GM04503 (cell line): ENCODE measurements at regions not wholly inside any gene's neighbourhood (a gene's known extent, or its start where the extent isn't known, plus 50 kb on each side); places are given as distances from the start of the nearest gene placed in this dataset.
A peak's percentile ranks its signal among the peaks of the same experiment; 100 is the strongest.

Experiments used
- DNase-seq: peaks from one replicate; pipeline ENCODE4 v3.0.0-alpha.2; 2012; ENCODE audit warnings: low read depth

- DNase-seq = peak; percentile 45
These were observed 614.8 kb downstream of the ZIC1 start for GRCh38 chr3:148023994-148024393.

DNA sequence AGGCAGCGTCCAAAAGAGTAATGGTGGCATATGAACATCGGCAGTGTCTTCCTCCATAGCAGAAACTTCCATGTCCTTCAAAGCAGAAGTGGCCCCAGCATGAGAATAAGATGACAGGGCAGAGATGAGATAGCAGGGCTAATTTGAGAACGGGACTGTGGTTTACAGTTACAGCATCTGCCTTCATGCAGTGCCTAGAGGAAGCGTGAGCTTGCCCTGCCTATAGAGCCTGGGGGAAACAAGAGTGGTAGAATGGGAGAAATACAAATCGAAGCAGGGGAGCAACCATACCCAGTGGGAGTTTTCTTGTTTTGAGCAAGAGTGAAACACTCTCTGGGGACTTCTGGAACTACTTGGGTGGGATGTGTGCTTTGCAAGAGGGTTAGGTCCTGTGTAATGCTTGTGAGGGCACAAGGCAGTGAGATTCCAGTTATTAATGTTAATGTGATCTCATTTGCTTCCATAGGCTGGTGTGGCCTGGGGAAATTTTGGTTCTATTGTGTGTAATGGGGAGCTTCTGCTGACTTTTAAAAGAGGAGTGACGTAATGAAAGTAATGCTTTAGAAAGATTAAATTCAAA is 616.9 kb downstream of the ZIC1 start:
- DNase-seq = no peak

DNA sequence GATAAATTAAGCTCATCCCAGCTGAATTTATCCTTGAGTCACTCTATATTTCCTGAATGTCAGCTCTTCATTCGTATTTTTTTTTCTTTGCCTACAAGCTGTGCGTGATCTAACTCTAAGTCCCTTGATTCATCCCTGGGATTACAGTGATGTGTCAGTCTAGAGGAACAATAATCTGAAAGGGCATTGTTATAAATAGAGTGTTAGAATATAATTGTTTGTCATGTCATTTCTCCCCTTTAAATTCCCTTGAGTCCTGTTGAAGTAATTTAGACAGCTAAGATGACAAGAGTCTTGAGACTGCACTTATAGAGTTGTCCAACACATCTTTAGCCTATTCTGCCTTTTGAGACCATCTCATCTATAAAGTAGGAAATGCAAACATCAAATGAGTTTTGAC is 621.8 kb downstream of the ZIC1 start:
- no peak for DNase-seq

DNA sequence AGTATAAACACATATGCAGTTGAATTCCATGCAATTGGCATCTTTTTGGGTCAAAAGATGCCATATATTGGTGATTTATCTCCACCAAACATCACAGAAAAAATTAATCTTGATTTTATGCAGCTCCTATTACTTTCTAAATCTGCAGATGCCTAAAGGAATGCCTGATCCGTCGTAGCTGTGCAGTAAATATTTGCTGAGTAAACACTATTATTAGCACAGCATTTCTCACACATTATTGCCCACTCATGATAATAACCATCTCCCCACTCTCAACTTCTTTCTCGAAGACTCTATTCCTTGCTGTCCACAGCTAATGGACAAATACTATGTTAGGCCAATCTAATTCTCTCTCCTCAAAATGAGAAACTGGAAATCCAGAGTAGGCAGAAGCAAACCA is 625.2 kb downstream of the ZIC1 start:
- DNase-seq = no peak

DNA sequence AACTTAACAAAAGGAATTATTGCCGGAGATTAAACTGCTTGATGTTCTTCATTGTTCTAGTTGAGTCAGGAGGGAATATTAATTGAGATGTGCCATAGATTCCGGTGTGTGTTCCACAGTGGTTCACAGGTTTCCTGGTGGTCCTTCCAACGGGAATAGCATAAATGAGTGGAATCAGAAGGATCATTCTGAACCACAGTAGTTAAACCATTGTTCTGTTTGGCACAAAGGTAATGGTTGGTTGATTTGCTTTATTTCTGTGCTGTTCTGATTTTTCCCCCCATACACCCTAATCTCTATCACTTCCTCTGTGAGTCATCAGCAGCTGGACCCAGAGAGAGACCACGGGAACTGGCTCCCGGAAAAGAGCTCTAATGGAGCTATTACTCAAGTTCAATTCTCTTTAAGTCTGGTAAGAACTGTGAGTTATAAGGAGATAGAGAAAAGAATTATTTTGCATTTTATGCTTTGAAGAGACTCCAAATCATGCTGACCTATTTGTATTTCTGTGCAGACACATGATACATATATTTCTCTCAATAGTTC is 627.2 kb downstream of the ZIC1 start:
- no peak for DNase-seq

- peak; percentile 34 for DNase-seq
These were observed 633.7 kb downstream of the ZIC1 start for GRCh38 chr3:148042663-148043445.

GRCh38 chr3:148044151-148044550 is 635.0 kb downstream of the ZIC1 start:
- no peak for DNase-seq

DNA sequence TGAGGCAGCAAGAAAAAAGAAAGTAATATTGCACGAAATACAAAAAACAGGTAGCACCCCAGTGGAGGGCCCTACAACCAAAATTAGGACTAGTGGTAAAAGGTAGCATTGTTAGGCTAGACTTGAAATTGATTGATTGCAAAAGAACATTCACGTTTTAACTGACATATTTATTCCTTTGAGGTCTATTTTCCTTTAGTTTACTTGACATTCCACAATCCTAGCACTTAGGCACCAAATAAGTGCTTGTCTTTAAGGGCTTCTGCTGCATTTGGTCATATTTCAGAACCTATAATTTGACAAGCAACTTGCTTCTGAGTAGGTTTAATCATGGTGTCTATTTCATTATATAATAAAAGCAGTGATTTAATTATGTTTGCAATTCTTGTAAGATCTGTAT is 642.7 kb upstream of the AGTR1 start:
- no peak for DNase-seq

- no peak for DNase-seq
These were observed 635.1 kb upstream of the AGTR1 start for GRCh38 chr3:148062590-148062989.

DNA sequence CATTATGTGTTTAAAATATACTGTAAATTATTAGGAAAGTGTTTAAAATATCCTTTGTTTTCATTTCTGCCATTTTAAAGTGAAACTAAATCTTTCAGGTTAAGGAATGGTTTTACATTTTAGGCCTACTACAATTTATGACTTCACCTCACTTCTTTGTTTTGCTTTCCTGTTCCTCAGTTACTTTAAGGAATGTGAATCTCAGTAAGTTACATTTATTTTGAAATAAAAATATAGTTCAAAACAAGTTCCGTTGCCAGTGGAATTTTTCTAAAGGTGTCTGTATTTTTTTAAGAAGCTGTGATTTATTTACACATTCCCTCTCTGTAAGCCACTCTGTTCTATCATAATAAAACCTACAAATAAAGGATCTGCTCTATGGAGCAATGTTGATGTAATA is 630.9 kb upstream of the AGTR1 start:
- no peak for DNase-seq

DNA sequence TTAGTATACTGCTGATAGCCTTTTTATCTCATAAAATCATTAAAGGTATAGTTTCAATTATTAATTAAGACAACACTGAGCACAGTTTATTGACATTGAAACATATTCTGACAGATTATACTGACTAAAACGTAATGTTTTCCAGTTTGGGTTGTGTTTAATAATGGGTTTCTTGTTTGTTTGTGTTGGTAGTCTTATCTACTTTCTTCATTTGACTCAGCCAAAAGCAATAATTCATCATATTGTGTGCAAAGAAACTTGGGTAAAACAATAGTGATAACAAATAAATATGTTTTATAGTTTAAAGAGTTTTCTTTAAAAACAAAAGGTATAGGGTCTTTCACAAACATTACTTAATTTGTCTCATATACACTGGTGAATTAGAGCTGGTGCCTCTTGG is 629.2 kb upstream of the AGTR1 start:
- DNase-seq = no peak

GRCh38 chr3:148070041-148070440 is 627.7 kb upstream of the AGTR1 start:
- no peak for DNase-seq

DNA sequence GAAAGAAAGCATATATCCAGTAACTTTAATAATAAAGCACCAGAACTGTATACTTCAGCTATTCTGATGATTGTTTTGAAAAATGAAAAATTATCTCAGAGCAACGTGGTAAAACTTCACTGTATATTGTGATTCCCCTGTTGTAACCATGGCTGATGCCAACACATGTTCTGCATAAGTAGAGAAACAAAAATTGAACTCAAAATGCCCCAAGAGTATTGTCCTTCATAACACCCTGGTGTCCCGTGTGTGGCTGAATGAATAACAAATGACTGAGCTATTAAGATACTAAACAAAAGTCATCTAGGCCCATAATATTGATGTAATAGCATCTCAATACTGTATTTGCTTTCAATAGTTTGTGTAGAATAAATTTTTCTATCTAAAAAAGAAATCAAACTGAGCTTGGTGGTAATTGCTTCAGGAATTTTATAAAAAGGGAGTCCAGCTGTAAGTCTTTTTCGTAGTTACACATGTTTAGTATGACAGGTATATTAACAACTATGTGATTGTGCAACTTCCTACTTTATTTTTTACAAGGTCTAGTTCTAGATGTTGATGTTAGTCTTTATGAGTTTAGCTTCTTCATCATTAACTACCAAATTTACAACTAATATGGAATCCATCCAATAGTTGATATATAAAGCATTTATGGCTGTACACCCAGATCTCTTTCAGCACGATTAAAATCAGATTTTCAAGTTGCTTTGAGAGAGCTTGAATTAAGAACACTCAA is 623.8 kb upstream of the AGTR1 start:
- DNase-seq = no peak

- DNase-seq = no peak
These were observed 622.8 kb upstream of the AGTR1 start for GRCh38 chr3:148074946-148075345.

DNA sequence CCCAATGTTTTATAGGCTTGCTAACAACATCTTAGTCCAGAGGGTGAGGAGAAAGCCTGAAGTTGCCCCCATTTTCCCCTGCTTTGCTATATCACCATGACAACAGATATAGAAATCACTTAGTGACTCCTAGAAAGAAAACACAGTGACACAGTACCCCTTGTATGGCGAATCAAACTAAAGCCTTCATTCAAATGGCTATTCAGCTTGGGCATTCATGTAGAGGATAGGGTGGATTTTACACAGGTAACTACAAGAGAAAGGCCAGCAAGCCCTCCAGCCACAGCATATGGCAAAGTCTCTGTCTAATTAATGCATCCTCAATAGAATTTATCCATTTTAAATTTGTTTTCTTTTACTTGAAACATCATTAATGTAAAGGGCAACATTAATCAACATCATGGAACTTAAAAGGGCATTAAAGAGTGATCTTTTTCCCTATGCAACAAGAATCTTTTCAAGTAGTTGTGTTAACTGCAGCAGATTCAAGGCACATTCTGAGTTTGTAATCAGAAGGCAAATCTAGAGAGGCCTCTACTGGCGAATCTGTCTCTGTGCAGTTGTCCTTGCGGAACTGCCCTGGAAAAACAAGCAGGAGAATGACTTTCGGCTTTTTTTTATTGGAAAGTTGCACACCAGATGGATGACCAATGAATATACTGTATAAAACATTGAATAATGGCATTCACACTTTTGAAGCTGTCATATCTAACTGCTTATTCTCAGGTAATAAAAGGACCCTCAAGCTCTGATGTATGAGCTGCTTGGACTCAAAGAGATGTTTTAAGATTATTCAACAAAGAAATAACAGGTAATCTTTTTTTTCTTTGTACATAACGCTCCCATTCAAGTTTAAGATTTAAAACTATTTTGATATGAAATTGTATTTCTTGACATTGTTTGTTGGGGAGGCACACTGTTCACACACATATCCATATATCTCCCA is 621.7 kb upstream of the AGTR1 start:
- DNase-seq = peak; percentile 11

DNA sequence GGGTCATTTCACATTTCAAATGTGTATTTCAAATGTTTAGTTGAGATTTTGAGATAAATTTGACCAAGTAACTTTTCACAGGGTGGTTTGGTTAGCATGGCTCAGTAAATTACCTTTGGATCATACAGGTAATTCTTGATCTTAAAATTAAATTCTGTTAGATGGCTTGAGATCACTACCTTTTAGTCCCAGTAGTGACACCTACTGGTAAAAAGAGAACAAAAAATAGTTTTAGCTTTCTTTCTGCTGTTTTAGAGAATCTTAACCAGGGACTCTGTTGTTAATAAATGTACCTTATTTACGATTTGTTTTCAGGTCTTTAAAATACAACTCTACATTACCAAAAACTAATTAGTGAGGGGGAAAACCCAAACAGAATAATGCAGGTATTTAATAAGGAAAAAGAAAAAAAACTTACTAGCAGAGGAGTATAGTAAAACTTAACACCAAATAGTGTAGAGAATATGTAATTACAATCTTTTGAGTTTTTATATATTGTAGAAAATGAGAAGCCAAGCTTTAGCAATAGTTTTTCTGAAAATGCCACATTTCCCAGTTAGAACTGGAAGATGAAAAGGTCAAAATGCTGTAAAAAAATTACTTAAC is 620.3 kb upstream of the AGTR1 start:
- DNase-seq = no peak

- no peak for DNase-seq
These were observed 619.7 kb upstream of the AGTR1 start for GRCh38 chr3:148077965-148078364.

- DNase-seq = no peak
These were observed 619.0 kb upstream of the AGTR1 start for GRCh38 chr3:148078658-148079057.

- DNase-seq = no peak
These were observed 618.3 kb upstream of the AGTR1 start for GRCh38 chr3:148079370-148079769.

DNA sequence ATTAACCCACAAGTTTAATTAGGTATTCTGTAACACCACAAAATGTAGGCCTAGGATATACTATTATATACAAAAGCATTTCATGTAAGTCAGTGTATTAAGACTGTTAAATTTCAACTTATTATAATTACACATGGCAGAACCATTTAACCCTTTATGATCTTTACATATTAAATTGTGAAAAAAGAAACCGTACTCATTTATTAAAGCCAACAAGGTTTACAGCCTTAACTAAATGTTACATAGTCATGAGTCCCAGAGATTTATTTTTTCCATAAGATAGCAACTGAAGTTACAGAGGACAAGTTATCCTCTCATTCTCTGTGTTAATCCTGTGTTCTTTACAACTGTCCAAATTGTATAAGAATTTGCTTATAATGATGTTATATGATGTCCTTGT is 615.8 kb upstream of the AGTR1 start:
- DNase-seq = no peak

GRCh38 chr3:148082506-148083280 is 615.0 kb upstream of the AGTR1 start:
- DNase-seq = no peak
